ENCODE measurements at regions not wholly inside any gene's neighbourhood (a gene's known extent, or its start where the extent isn't known, plus 50 kb on each side); places are given as distances from the start of the nearest gene placed in this dataset.
"Not testable (repeated sequence)": the region's sequence is repeated elsewhere in the genome, so short reads cannot be mapped to it uniquely, and the experiment has no call there.

GRCh38 chr3:152151877-152152765, 116.6 kb upstream of the MBNL1 start:
- DNase-seq (ENCODE audit: low read depth in 2 of 2) = not testable (repeated sequence)

DNA sequence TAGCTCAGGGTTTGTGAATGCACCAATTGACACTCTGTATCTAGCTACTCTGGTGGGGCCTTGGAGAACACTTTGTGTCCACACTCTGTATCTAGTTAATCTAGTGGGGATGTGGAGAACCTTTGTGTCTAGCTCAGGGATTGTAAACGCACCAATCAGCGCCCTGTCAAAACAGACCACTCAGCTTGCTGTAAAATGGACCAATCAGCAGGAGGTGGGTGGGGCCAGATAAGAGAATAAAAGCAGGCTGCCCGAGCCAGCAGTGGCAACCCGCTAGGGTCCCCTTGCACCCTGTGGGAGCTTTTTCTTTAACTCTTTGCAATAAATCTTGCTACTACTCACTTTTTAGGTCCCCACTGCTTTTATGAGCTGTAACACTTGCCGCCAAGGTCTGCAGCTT, 115.6 kb upstream of the MBNL1 start:
- DNase-seq (ENCODE audit: low read depth in 2 of 2) = not testable (repeated sequence)

DNA sequence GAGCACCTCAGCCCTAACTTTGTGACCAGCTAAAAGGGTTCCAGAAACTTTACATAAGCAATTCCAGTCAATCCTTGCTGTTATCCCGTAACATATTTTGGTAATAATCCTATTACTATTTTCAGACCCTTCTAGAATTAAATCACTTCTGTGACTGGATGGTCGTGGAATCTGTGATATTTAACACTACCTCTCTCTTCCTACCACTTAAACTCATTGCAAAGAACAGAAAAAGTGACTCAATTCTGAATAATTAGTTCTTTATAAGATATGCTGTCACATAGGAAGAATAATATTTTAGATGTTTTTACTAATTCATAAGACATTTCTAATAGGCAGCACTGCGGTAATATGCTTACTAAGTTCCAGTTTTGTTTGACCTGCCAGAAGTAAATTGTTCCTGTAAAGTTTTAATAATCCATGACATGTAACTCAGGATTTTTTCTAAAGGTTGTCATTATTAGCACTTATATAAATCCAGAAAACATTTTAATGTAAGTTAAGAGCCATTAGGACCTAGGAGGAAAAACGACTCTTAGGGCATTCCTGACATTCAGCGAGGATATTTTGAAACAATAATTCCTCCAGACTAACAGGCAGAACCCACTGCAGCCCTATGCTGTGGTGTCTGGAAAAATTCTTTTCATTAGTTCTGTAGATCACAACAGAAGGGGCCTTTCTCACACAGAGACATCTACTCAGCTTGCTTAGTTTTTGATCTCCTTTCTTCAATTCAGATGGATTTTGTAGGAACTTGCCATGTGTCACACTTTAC, 113.3 kb upstream of the MBNL1 start:
- DNase-seq (ENCODE audit: low read depth in 2 of 2) = no peak

DNA sequence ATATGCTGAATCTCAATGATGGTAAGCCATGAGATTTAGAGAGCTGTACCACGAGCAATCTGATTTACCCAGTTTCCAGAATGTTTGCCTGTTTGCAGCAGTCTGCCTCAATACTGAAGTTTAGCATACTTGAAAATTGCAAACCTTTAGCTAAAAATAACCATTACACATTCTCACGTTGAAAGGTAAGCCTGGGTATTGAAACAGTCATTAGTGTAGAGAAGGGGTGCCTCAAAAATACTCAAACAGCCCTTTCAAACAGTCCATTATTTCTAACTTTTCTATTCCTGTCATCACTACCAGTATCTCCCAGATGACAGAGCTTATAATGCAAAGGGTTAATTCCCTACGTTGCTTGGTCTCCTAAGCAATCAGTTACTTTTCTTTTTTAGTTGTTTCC, 111.8 kb upstream of the MBNL1 start:
- DNase-seq (ENCODE audit: low read depth in 2 of 2) = no peak

DNA sequence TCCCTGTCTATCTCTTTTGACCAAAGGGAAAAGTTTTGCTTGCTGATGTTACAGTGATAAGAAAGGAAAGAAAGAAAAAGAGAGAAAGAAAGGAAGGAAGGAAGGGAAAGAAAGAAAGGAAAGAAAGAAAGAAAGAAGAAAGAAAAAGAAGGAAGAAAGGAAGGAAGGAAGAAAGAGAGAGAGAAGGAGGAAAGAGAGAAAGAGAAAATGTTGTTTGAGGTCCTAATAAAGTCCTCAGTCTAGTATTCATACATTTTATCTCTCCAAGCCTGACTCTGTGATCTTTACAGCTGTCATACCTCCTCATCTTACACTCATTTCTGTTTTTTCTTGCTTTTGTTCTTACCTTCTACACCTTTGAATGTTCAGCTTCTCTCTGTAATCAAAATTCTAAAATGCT, 111.4 kb upstream of the MBNL1 start:
- DNase-seq (ENCODE audit: low read depth in 2 of 2) = no peak

GRCh38 chr3:152159328-152159727, 109.4 kb upstream of the MBNL1 start:
- DNase-seq (ENCODE audit: low read depth in 2 of 2) = no peak

- DNase-seq (ENCODE audit: low read depth in 2 of 2) = no peak
Measured at GRCh38 chr3:152160350-152161011, 108.2 kb upstream of the MBNL1 start.

GRCh38 chr3:152172460-152172859, 96.3 kb upstream of the MBNL1 start:
- DNase-seq (ENCODE audit: low read depth in 2 of 2) = no peak

- no peak for DNase-seq (ENCODE audit: low read depth in 2 of 2)
Measured at GRCh38 chr3:152173627-152174026, 95.1 kb upstream of the MBNL1 start.

DNA sequence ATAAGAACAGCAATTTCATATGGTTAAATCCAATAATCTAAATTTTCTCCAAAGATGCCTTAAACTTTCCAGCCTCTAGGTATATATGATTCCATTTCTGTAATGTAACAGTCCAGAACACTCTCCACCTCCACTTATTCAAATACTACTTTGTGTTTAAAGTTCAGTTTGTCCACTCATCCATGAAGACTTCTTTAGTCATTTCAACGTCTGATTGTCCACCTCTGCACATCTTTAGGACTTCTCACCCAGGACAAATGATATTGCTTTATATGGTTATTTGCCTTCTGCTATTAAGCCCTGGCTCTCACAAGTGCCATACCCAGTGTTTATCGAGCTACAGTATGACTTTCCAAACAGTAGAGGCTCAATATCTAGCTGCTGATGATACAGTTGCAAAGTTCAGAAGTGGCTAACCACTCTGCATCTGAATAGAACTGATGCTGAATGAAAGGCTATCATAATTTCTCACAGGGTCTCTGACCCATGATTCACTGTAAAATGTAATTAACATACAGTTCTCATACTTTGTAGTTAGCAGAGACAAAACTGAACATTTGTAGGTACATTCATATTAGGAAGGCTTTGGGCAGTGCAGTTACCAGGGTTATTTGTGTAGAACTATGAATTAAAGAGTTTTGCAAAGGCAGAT, 93.7 kb upstream of the MBNL1 start:
- DNase-seq (ENCODE audit: low read depth in 2 of 2) = no peak

DNA sequence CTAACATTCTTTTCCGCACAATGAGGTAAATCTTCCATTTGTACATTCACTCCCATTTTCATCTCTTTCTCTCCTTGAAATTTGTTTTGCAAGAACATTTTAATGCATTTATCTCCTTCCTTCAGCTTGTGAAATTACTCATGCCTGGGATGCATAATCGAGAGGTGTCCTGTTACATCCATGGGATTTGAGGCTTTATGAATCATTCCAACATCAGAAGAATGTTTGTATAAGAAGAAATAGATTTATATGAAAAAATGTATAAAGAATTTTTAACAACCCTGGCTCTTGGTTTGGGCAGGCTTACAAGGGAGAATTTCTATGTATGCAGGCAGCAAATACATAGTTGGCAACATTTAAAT, 93.2 kb upstream of the MBNL1 start:
- no peak for DNase-seq (ENCODE audit: low read depth in 2 of 2)

- no peak for DNase-seq (ENCODE audit: low read depth in 2 of 2)
Measured at GRCh38 chr3:152176241-152176640, 92.5 kb upstream of the MBNL1 start.

GRCh38 chr3:152176998-152177397, 91.7 kb upstream of the MBNL1 start:
- no peak for DNase-seq (ENCODE audit: low read depth in 2 of 2)

- no peak for DNase-seq (ENCODE audit: low read depth in 2 of 2)
Measured at GRCh38 chr3:152177757-152178156, 91.0 kb upstream of the MBNL1 start.

- DNase-seq (ENCODE audit: low read depth in 2 of 2) = peak; percentile 13 to 28
Measured at GRCh38 chr3:152183473-152183872, 85.3 kb upstream of the MBNL1 start.

DNA sequence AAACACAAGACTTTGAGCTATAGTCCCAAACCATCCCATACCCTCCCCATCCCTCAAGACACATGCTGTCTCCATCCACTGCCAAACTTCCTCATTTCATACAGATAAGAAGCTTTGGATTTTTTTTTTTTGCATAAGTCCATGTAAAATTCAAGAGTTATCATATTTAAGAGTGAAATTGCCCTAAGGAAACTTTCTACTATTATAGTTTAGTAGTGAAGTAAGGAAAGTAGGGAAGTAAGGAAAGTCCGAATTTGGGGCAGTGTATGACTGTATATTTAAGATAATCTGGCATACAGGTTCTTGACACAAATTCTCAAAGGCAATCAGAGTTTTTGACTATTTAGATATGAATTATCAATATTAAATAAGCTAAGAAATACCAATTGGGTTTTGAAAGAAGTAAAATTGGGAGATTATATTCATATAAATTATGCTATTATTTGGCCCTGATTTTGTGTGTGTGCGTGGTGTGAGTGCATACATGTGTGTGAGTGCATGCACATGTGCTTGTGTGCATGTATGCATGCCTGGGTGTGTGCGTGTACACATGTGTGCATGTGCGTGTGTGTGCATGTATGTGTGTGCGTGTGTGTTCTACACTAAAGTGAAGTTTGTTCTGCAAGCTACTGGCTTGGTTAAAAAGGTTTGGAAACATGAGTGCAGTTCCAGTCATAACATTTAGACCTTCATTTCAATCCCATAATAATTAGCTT, 83.6 kb upstream of the MBNL1 start:
- DNase-seq (ENCODE audit: low read depth in 2 of 2) = no peak

DNA sequence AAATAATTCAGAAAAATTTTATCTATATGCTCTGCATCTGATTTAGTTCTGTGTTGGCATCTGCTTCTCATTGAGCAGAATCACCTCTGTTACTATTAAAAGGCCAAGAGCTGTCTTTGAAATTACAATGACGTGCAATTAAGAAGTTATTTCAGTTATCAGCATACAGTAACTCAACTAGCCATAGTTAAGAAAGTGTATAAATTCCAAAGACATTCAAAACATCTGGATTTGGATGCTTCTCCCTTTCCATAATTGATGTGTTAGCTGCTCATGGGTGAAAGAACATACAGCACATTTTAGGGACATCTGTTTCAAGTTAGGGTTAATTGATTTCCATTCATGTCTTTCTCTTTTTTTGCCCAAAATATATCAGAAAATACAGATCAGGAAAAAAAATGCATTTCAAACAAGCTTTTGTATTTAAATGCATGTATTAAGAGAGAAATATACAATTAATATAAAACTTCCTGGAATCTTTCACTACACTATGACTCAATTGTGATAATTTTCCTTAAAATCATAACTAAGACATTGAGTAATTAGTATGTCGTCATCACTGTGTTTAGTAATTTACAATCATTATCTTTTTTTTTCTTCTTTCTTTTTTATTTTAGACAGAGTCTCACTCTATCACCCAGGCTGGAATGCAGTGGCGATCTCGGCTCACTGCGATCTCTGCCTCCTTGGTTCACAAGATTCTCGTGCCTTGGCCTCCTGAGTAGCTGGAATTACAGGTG, 82.7 kb upstream of the MBNL1 start:
- DNase-seq (ENCODE audit: low read depth in 2 of 2) = no peak

DNA sequence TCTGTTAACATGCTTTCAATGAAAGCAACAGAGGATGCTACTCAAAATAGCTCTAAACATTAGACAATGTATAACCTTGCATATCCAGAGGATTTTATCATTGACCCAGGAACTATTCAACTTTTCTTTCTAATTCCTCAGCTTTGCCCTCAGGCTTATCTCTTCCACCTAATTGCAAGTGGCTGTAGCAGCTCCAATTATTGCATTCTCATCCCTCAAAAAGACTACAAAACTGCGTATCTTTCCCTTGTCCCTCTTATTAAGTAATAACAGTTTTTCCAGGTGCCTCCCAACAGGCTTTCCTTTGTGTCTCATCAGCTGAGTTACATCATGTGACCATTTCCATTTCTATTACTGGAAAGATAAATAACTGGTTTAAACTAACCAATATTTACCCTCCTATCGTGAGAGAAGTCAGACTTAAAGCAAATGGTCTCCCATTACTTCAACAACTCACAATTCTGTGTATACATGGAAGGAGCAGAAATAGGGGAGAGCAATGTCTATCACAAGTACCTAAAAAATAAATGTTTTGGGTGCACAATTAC, 78.0 kb upstream of the MBNL1 start:
- no peak for DNase-seq (ENCODE audit: low read depth in 2 of 2)

DNA sequence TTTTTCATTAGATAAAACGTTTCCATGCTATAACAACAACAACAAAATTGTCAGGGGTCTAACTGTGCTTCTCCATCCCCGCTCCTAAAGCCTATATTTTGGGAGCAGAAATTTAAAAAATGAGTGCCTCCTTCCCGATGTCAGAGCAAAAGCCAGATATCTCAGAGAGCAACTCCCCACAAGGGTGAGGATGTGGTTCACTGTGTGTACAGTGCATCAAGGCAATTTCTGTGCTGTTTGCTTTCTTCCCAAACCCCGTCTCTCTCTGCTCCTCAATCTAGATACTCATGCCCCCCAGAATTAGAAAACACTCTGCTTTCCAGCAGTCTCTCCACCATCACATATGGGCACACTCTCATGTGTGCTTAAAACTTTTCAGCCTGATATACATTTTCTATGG, 76.7 kb upstream of the MBNL1 start:
- DNase-seq (ENCODE audit: low read depth in 2 of 2) = no peak

DNA sequence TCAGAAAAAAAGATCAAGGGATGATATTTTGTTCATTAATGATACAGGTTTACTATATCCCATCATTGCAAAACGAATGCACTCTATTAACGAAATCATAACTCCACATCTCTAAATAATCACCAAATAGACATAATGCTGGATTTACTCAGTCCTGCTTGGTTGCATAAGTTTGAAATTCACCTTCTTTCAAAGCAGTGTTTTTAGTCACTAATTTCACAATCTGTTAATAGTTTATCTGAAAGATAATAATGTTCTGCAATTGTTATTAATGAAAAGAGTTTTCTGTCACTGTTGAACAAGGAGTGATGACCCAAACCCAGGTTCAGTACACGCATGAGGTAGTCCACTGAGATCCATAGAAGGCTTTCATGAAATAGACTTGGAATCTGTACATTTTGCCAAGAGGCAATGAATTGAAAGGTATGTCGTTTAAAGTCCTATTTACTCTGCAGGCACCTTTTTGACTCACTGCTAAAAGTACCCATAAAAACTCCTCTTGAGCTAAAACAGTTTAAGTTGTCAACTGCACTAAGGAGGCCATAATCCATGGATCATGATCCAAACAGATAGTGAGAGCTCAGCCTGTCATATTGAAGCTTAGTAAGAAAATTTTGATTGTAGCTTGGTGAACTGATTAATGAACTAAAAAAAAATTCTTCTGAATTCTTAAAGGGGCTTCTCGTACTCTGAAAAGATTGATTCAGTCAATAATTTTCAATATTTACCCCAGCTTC, 75.6 kb upstream of the MBNL1 start:
- no peak for DNase-seq (ENCODE audit: low read depth in 2 of 2)
